BJ (cell line): ENCODE measurements at regions not wholly inside any gene's neighbourhood (a gene's known extent, or its start where the extent isn't known, plus 50 kb on each side); places are given as distances from the start of the nearest gene placed in this dataset.

ENCODE experiments used
- CTCF ChIA-PET: fragments of 350-600 bp; formaldehyde crosslinking; extraction: SDS; loops from one replicate; lab custom pipeline; 2021; ENCODE audit warnings: antibody characterized with exemption, inconsistent platforms; lab: Yijun Ruan, JAX
- POLR2A ChIA-PET: fragments of 300-600 bp; sonication (Branson Sonifier 250); formaldehyde crosslinking; extraction: SDS; loops from one replicate; lab custom pipeline; 2021; ENCODE audit warnings: antibody characterized with exemption; lab: Charles Lee
- DNase-seq: peaks from one replicate; pipeline ENCODE4 v3.0.0-alpha.2; 2011; ENCODE audit warnings: low read depth
- H3K27me3 ChIP-seq: 2 replicates; pipeline ENCODE4 v1.6.0; 2011; ENCODE audit warnings: low read length; ENCODE audit not compliant: control insufficient read depth, insufficient read depth
- H3K36me3 ChIP-seq: 2 replicates; pipeline ENCODE4 v1.5.1; 2011; ENCODE audit warnings: low read length; ENCODE audit not compliant: control insufficient read depth, insufficient read depth
- H3K4me3 ChIP-seq: 2 replicates; pipeline ENCODE4 v1.5.1; 2011; ENCODE audit warnings: low read depth, mild to moderate bottlenecking, control low read depth, low read length
- TF ChIP-seq, protein P1 (sequence below): IDR thresholded peaks from 2 replicates; pipeline ENCODE4 v1.5.1; 2011; ENCODE audit warnings: low read depth, mild to moderate bottlenecking, control low read depth, inconsistent platforms, low read length, moderate library complexity; ENCODE audit not compliant: insufficient read depth

DNA sequence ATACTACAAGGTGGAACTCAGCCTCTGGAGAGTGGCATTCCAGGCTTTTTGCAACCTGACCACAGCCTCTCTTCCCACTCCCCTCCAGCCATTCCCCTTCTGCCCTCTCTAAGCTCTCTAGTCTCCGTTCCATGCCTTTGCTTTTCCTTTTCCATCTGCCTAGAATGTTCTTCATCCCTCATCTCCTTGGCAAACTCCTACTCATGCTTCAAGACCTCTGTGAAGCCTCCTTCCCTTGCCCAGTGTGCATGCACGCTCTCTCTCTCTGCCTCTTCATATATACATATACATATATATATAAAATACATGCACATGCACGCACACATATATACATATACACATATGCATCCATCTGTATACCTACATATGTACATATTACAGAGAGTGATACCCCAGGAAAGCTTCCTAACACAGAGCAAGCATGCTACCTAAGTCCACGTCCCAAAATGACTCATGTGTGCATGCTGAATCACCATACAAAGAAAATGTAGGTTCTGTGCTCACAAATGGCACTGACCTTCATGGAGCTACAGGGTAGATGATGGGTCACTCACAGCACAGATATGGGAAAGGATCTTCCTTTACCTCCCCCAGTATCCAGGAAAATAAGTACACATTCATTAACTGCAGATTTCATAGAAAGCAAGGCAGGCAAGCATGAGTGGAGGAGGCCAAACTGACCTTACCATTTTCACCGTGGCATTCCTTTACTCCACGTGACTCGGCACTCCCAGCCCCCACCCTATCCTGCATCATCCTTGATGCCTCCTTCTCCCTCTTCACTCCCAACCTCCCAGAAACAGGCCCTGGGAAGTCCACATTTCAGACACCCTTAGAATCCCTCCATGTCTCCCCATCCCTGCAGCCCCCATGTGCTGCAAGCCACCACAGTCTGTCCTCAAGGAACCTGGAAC, 238.4 kb upstream of the ZMIZ1 start:
- no peaks in the 10 kb centered on the region for H3K36me3 ChIP-seq
- no peak overlapping the region for H3K4me3 ChIP-seq
- TF ChIP-seq, protein P1, sequence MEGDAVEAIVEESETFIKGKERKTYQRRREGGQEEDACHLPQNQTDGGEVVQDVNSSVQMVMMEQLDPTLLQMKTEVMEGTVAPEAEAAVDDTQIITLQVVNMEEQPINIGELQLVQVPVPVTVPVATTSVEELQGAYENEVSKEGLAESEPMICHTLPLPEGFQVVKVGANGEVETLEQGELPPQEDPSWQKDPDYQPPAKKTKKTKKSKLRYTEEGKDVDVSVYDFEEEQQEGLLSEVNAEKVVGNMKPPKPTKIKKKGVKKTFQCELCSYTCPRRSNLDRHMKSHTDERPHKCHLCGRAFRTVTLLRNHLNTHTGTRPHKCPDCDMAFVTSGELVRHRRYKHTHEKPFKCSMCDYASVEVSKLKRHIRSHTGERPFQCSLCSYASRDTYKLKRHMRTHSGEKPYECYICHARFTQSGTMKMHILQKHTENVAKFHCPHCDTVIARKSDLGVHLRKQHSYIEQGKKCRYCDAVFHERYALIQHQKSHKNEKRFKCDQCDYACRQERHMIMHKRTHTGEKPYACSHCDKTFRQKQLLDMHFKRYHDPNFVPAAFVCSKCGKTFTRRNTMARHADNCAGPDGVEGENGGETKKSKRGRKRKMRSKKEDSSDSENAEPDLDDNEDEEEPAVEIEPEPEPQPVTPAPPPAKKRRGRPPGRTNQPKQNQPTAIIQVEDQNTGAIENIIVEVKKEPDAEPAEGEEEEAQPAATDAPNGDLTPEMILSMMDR = no peak
- DNase-seq = no peak
- H3K27me3 ChIP-seq = no peaks in the 10 kb centered on the region
- ChIA-PET POLR2A (interaction anchor here (0.6 kb wide), 1 partner anchor 25 kb away, joined by 6 read pairs; no protein-coding TSS in a partner anchor), CTCF (interaction anchor here (0.5 to 1.1 kb wide), 3 partner anchors 21 to 364 kb away, joined by 3 read pairs; no protein-coding TSS in a partner anchor)

DNA sequence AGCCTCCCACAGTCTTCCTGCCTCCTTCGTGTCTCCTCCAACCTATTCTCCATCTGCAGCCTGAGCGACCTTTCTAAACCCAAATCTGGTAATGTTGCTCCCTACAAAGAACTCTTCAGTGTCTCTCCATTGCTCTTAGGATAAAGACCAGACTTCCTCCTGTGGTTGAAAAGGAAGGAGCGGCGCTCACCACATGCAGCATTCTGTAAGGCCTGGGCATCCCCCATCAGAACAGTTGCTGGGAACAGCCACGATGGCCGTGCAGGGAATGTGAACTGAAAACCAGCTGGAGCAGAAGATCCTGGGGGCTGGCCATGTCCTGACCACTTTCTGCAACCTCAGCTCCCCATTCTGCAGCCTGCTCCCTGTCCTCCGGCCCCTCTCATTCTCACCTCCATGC, 237.8 kb upstream of the ZMIZ1 start:
- POLR2A ChIA-PET = no interaction called here
- TF ChIP-seq, protein P1 = no peak
- Histone ChIP-seq H3K4me3 (no peak overlapping the region), H3K27me3 (no peaks in the 10 kb centered on the region), H3K36me3 (no peaks in the 10 kb centered on the region)
- no peak for DNase-seq
- CTCF ChIA-PET = no interaction called here

DNA sequence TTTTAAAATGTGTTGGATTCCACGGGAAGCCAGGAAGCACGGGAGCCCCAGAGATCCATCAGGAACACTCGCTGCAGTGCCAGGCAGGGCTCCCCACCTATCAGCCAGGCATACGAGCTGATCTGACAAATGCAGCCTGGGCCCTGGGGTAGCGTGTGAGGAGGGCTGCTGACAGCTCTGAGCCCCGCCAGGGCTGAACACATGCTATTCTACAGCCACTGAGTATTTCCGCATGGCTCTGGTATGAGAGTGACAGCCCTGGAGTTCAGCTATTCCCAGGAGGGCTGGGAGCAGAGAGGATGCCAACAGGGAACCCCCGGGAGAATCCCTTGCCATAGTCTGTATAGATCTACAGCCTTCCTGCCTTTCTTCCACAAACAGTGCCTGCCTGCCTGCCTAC, 237.3 kb upstream of the ZMIZ1 start:
- TF ChIP-seq, protein P1 = no peak
- Histone ChIP-seq H3K4me3 (no peak overlapping the region), H3K27me3 (no peaks in the 10 kb centered on the region), H3K36me3 (no peaks in the 10 kb centered on the region)
- DNase-seq = no peak
- ChIA-PET CTCF (no interaction called here), POLR2A (no interaction called here)

DNA sequence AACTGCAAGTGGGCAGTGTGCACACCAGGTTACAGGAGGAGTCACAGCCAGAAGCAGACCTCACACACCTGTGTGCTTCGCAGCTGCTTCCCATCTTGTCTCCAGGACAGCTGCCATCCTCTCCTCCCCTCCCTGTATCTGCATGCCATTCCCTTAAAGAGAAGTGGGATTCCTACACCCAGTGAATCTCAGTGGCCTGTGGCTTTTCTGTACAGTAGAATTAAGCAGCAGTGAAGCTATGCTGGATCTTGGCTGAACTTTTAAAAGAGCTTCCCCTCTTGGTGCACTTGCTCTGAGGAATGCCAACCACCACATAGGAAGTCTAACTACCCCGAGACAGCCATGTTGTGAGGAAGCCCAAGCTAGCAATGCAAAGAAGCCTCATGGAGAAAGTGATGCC, 236.5 kb upstream of the ZMIZ1 start:
- TF ChIP-seq, protein P1 = no peak
- Histone ChIP-seq H3K27me3 (peaks cover 5% of the 10 kb centered on the region), H3K36me3 (no peaks in the 10 kb centered on the region), H3K4me3 (no peak overlapping the region)
- POLR2A ChIA-PET = interaction anchor here (0.7 kb wide), 1 partner anchor 90 kb away, joined by 3 read pairs; no protein-coding TSS in a partner anchor
- no peak for DNase-seq
- CTCF ChIA-PET = no interaction called here

DNA sequence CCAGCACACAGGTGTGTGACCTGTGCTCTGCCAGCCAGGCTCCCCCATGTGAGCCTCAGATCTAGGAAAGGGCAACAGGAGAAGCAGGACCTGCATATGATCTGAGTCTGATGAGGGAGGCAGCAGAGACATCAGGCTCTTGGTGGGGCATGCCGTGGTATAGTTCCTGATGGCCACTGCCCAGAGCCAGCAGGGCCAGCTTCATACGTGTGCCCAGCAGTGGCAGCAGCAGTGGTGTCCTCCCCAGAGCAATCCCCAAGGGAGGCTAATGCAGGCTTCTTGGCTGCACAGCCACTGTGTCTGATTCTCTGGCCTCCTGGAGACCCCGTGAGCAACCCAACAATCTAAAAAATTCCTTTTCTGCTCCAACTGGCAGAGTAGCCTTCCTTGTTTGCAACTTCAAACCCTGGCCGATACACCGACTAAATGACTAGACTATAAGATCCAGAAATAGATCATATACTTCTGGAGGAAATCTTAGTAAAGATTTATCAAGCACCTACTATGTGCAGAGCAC, 230.6 kb upstream of the ZMIZ1 start:
- TF ChIP-seq, protein P1 = no peak
- Histone ChIP-seq H3K36me3 (no peaks in the 10 kb centered on the region), H3K27me3 (peaks cover 12% of the 10 kb centered on the region), H3K4me3 (no peak overlapping the region)
- DNase-seq = no peak
- ChIA-PET CTCF (interaction anchor here (0.6 kb wide), 1 partner anchor 10 kb away, joined by 3 read pairs; no protein-coding TSS in a partner anchor), POLR2A (no interaction called here)
